Aorta (tissue), 5 donors: ENCODE measurements at regions not wholly inside any gene's neighbourhood (a gene's known extent, or its start where the extent isn't known, plus 50 kb on each side); places are given as distances from the start of the nearest gene placed in this dataset.
"Not testable (repeated sequence)": the region's sequence is repeated elsewhere in the genome, so short reads cannot be mapped to it uniquely, and the experiment has no call there.

Experiments
- ATAC-seq: fragments of 200-7000 bp; cut with Tn5 transposase; one replicate; pipeline ENCODE4 v1.9.1; 2022; ENCODE audit warnings: moderate library complexity; ENCODE audit not compliant: low FRiP score
- DNase-seq, 2 donors: peaks; one replicate each; pipeline ENCODE4 v3.0.0-alpha.2; 2020
- H3K27ac ChIP-seq, 2 donors: one replicate each; pipeline ENCODE4 v1.5.1; 2013; ENCODE audit warnings: low read length in 2 of 2, mild to moderate bottlenecking in 2 of 2, moderate library complexity in 2 of 2, control low read depth in 1 of 2, inconsistent platforms in 1 of 2, low read depth in 1 of 2
- H3K27me3 ChIP-seq, 2 donors: one replicate each; pipeline ENCODE4 v1.6.1; 2013; ENCODE audit warnings: control low read depth in 1 of 2, low read length in 1 of 2, mild to moderate bottlenecking in 1 of 2, moderate library complexity in 1 of 2; ENCODE audit not compliant: insufficient read depth in 2 of 2, control insufficient read depth in 1 of 2
- H3K36me3 ChIP-seq, 2 donors: one replicate each; pipeline ENCODE4 v1.6.1; 2013; ENCODE audit warnings: control low read depth in 1 of 2, low read length in 1 of 2, mild to moderate bottlenecking in 1 of 2; ENCODE audit not compliant: insufficient read depth in 2 of 2, control insufficient read depth in 1 of 2
- H3K4me1 ChIP-seq, 2 donors: one replicate each; pipeline ENCODE4 v1.6.1; 2013; ENCODE audit warnings: low read length in 2 of 2, control low read depth in 1 of 2, mild to moderate bottlenecking in 1 of 2, moderate library complexity in 1 of 2; ENCODE audit not compliant: insufficient read depth in 2 of 2, control insufficient read depth in 1 of 2
- H3K4me3 ChIP-seq, 2 donors: one replicate each; pipeline ENCODE4 v1.5.1; 2013; ENCODE audit warnings: low read length in 2 of 2, control low read depth in 1 of 2, mild to moderate bottlenecking in 1 of 2
- H3K9me3 ChIP-seq: one replicate; pipeline ENCODE4 v1.6.1; 2013; ENCODE audit warnings: mild to moderate bottlenecking, low read length; ENCODE audit not compliant: control insufficient read depth
- WGBS, 2 donors: extraction: QIAGEN DNeasy Blood & Tissue Kit; methylation state at CpG; one replicate each; pipeline ENCODE4 v1.1.7; 2013; 5-methylcytosine and 5-hydroxymethylcytosine counted together
- intact Hi-C, 2 donors: fragments of 100-400 bp; cut with DNase I; formaldehyde crosslinking; loops; one replicate each; pipeline versions ENCODE4 v1.14.2 to v1.15.0; 2022
- donor health status: healthy with polysubstance abuse.
- donor health status: Bipolar disorder and iron deficiency.
- donor health status: DM: no; HTN: no; CAD: no.
- donor health status: DM: no; HTN: no; CAD: no.
- donor health status: DM: yes; HTN: yes; CAD: no.

- DNase-seq (no peak), ATAC-seq (no peak)
- Histone ChIP-seq H3K4me3 (no peak overlapping the region), H3K27me3 (peaks cover 0 to 1% of the 10 kb centered on the region in 2 donors), H3K36me3 (no peaks in the 10 kb centered on the region), H3K27ac (no peak overlapping the region), H3K9me3 (peaks cover 2% of the 10 kb centered on the region), H3K4me1 (no peaks in the 10 kb centered on the region)
- 89 to 94% methylated on average over 1 of the region's 1 CpG for WGBS, 2 donors
- intact Hi-C loops = no loop called here
Measured at GRCh38 chr9:95696701-95697100, 178.8 kb upstream of the ERCC6L2 start.

- 74 to 77% methylated on average over 4 of the region's 4 CpGs for WGBS, 2 donors
- peaks cover 2% of the 10 kb centered on the region for H3K9me3 ChIP-seq
- H3K27me3 ChIP-seq = peaks cover 0 to under 1% of the 10 kb centered on the region in 2 donors
- H3K36me3 ChIP-seq = no peaks in the 10 kb centered on the region
- ATAC-seq (no peak), DNase-seq (no peak)
- H3K4me1 ChIP-seq = no peaks in the 10 kb centered on the region
- no peak overlapping the region for H3K27ac ChIP-seq
- intact Hi-C loops = no loop called here
- H3K4me3 ChIP-seq = no peak overlapping the region
Measured at GRCh38 chr9:95691435-95691834, 174.7 kb upstream of the PTCH1 start.

GRCh38 chr9:95689669-95690068 is 172.9 kb upstream of the PTCH1 start:
- H3K4me3 ChIP-seq = no peak overlapping the region
- H3K27me3 ChIP-seq = no peaks in the 10 kb centered on the region
- no peak overlapping the region for H3K27ac ChIP-seq
- no peaks in the 10 kb centered on the region for H3K4me1 ChIP-seq
- WGBS, 2 donors = 95 to 96% methylated on average over 2 of the region's 2 CpGs
- intact Hi-C loops = no loop called here
- H3K9me3 ChIP-seq = peaks cover 2% of the 10 kb centered on the region
- DNase-seq (no peak), ATAC-seq (no peak)
- no peaks in the 10 kb centered on the region for H3K36me3 ChIP-seq

GRCh38 chr9:95684516-95684915 is 167.7 kb upstream of the PTCH1 start:
- H3K27ac ChIP-seq = no peak overlapping the region
- H3K27me3 ChIP-seq = no peaks in the 10 kb centered on the region
- H3K36me3 ChIP-seq = no peaks in the 10 kb centered on the region
- DNase-seq = no peak
- WGBS, 2 donors = 91 to 96% methylated on average over 2 of the region's 2 CpGs
- H3K9me3 ChIP-seq = no peaks in the 10 kb centered on the region
- ATAC-seq = no peak
- intact Hi-C loops = no loop called here
- no peaks in the 10 kb centered on the region for H3K4me1 ChIP-seq
- no peak overlapping the region for H3K4me3 ChIP-seq

- WGBS, 2 donors = 90 to 98% methylated on average over 7 to 26 of the region's 26 CpGs
- not testable (repeated sequence) for ATAC-seq
Measured at GRCh38 chr9:95680306-95680705, 163.5 kb upstream of the PTCH1 start.

GRCh38 chr9:95679874-95680273 is 163.1 kb upstream of the PTCH1 start:
- Histone ChIP-seq H3K4me3 (no peak overlapping the region), H3K9me3 (no peaks in the 10 kb centered on the region), H3K36me3 (no peaks in the 10 kb centered on the region), H3K27me3 (no peaks in the 10 kb centered on the region), H3K4me1 (no peaks in the 10 kb centered on the region), H3K27ac (no peak overlapping the region)
- DNase-seq (no peak), ATAC-seq (no peak)
- WGBS, 2 donors = 91 to 94% methylated on average over 8 of the region's 8 CpGs
- intact Hi-C loops = no loop called here

More at GRCh38 chr9:95680306-95680705, 163.5 kb upstream of the PTCH1 start:
- H3K4me1 ChIP-seq, H3K9me3 ChIP-seq, H3K36me3 ChIP-seq, H3K4me3 ChIP-seq, H3K27me3 ChIP-seq, intact Hi-C loops, H3K27ac ChIP-seq, DNase-seq: not testable (repeated sequence)

GRCh38 chr9:95678759-95679158 is 162.0 kb upstream of the PTCH1 start:
- Histone ChIP-seq H3K4me3 (no peak overlapping the region), H3K27me3 (no peaks in the 10 kb centered on the region), H3K9me3 (no peaks in the 10 kb centered on the region), H3K4me1 (no peaks in the 10 kb centered on the region), H3K36me3 (no peaks in the 10 kb centered on the region), H3K27ac (no peak overlapping the region)
- no peak for DNase-seq
- no peak for ATAC-seq
- 95 to 96% methylated on average over 2 of the region's 2 CpGs for WGBS, 2 donors
- intact Hi-C loops = no loop called here

GRCh38 chr9:95670122-95670521 is 153.4 kb upstream of the PTCH1 start:
- ATAC-seq = no peak
- Histone ChIP-seq H3K4me1 (no peaks in the 10 kb centered on the region), H3K4me3 (no peak overlapping the region), H3K36me3 (no peaks in the 10 kb centered on the region), H3K27me3 (no peaks in the 10 kb centered on the region), H3K27ac (no peak overlapping the region), H3K9me3 (no peaks in the 10 kb centered on the region)
- intact Hi-C loops = no loop called here
- DNase-seq = no peak
- WGBS, 2 donors = 90 to 98% methylated on average over 15 of the region's 15 CpGs

GRCh38 chr9:95669253-95669652 is 152.5 kb upstream of the PTCH1 start:
- 64 to 66% methylated on average over 7 of the region's 7 CpGs for WGBS, 2 donors
- no peaks in the 10 kb centered on the region for H3K36me3 ChIP-seq
- no peak overlapping the region for H3K27ac ChIP-seq
- intact Hi-C loops = no loop called here
- DNase-seq = no peak
- no peak overlapping the region for H3K4me3 ChIP-seq
- H3K9me3 ChIP-seq = no peaks in the 10 kb centered on the region
- H3K27me3 ChIP-seq = no peaks in the 10 kb centered on the region
- ATAC-seq = no peak
- H3K4me1 ChIP-seq = no peaks in the 10 kb centered on the region
